ENCODE measurements at regions not wholly inside any gene's neighbourhood (a gene's known extent, or its start where the extent isn't known, plus 50 kb on each side); places are given as distances from the start of the nearest gene placed in this dataset.

DNA sequence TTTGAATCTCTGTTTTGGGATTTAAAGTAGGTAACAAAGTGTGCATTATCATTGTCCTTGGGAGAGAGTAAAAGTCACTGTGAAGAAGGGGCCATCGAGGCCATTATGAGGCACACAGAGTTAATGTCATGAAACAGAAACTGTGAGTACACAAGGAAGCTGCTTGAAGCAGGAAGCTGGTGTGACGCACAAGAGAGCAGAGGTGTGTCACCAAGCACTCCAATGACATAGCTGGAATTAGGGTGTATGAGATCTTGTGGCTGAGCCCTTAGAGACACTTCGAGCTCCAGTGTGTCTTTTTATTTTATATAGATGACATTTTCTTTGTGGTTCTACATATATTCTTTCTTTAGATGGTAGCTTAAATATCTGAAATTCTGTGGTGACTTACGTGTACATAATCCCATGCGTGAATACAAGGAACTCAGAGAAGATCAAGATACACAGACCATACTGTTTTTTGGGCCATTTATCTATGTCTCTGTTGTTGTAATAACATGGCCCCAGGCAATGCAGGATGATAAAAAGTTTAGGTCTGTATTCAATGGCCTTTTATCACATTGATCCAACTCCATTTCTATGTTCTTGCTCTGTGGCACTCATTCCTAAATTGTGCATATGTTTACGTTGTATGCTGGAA, 164.7 kb upstream of the FAM98A start (continued):
- TF ChIP-seq POLR2AphosphoS5 (IDR thresholded peaks at IDR 0.05; ENCODE audit: low read depth, low read length) (no peak), NRF1 (IDR thresholded peaks at IDR 0.05; ENCODE audit: low read depth, low read length) (no peak), KDM1A (IDR thresholded peaks at IDR 0.05; ENCODE audit: borderline replicate concordance, low read length) (no peak)

Data from H1 (cell line).